Neural progenitor cell (in vitro differentiated cells): ENCODE measurements at regions not wholly inside any gene's neighbourhood (a gene's known extent, or its start where the extent isn't known, plus 50 kb on each side); places are given as distances from the start of the nearest gene placed in this dataset.

ENCODE experiments used
- CTCF ChIP-seq: fragments of 200-600 bp; sonication (generic); IDR thresholded peaks from 2 replicates; pipeline ENCODE4 v1.5.1; 2017; ENCODE audit warnings: antibody characterized with exemption, mild to moderate bottlenecking
- EZH2 ChIP-seq: fragments of 200-600 bp; sonication (generic); IDR thresholded peaks from 2 replicates; pipeline ENCODE4 v1.6.1; 2017; ENCODE audit warnings: antibody characterized with exemption, mild to moderate bottlenecking, moderate library complexity
- EZH2phosphoT487 ChIP-seq: fragments of 200-600 bp; sonication (generic); IDR thresholded peaks from 2 replicates; pipeline ENCODE4 v1.6.1; 2017; ENCODE audit warnings: antibody characterized with exemption

- TF ChIP-seq CTCF (no peak), EZH2 (no peak), EZH2phosphoT487 (no peak)
Measured at GRCh38 chr9:126033956-126034355, 286.8 kb downstream of the PBX3 start.
